Uterus (tissue), 2 donors: ENCODE measurements at regions not wholly inside any gene's neighbourhood (a gene's known extent, or its start where the extent isn't known, plus 50 kb on each side); places are given as distances from the start of the nearest gene placed in this dataset.

ENCODE experiments used
- CTCF ChIP-seq, 4 experiments: fragments of 200-600 bp in 2 of 4; fragments of 450-650 bp in 2 of 4; sonication (generic) in 2 of 4; IDR thresholded peaks; one replicate each; pipeline ENCODE4 v1.5.1; 2016 to 2019; ENCODE audit warnings: antibody characterized with exemption in 4 of 4, mild to moderate bottlenecking in 2 of 4, moderate library complexity in 1 of 4
- POLR2A ChIP-seq, 2 donors: fragments of 450-650 bp; IDR thresholded peaks; one replicate each; pipeline ENCODE4 v1.6.1; 2016; ENCODE audit warnings: antibody characterized with exemption in 2 of 2, mild to moderate bottlenecking in 1 of 2, moderate library complexity in 1 of 2

DNA sequence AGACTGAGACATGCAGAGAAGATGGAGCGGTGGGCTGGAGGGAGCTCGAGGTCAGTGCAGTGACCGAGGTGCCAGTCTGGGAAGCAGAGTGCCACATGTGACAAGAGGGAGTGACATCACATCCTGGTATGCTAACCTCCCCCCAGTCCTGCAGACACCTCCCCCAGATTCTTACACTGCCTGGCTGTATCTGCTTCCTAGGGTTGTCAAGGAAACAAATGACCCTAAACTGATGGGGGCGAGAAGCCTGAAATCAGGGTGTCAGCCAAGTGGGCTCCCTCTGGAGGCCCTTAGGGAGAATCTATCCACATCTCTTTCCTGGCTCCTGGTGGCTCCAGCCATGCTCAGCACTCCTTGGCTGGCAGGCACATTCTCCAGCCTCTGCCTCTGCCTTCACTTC is 316.1 kb upstream of the ZMIZ1 start:
- TF ChIP-seq CTCF (IDR thresholded peaks at IDR 0.05) (no peak), POLR2A (IDR thresholded peaks at IDR 0.05) (no peak)
